H1 (cell line): ENCODE measurements at regions not wholly inside any gene's neighbourhood (a gene's known extent, or its start where the extent isn't known, plus 50 kb on each side); places are given as distances from the start of the nearest gene placed in this dataset.

Experiments used
- CTCF ChIA-PET: fragments of 300-600 bp; sonication (Branson Sonifier 250); formaldehyde crosslinking; loops from one replicate; lab custom pipeline; 2021; ENCODE audit not compliant: partially characterized antibody; lab: Charles Lee
- POLR2A ChIA-PET: fragments of 300-600 bp; sonication (Branson Sonifier 250); formaldehyde crosslinking; loops from one replicate; lab custom pipeline; 2021; ENCODE audit warnings: inconsistent platforms; ENCODE audit not compliant: partially characterized antibody; lab: Charles Lee
- DNase-seq, 2 experiments: peaks; one replicate each; pipeline versions ENCODE4 v3.0.0 to v3.0.0-alpha.2; 2010 to 2022; ENCODE audit warnings: low spot score in 2 of 2, low read depth in 1 of 2, mixed read lengths in 1 of 2
- FAIRE-seq: peaks from 2 replicates; lab custom pipeline; 2011; peaks lifted over from hg19 to GRCh38; lab: Jason Lieb, UNC
- H2AFZ ChIP-seq: 2 replicates; pipeline ENCODE4 v1.8.1; 2012; ENCODE audit warnings: low read length, inconsistent platforms
- H2AK5ac ChIP-seq: 2 replicates; pipeline ENCODE4 v1.6.1; 2013; ENCODE audit warnings: low read depth, low read length
- H2BK120ac ChIP-seq: replicated peaks from 2 replicates; pipeline ENCODE3; 2013; ENCODE audit warnings: low read depth, low read length, inconsistent platforms
- H2BK12ac ChIP-seq: 2 replicates; pipeline ENCODE4 v1.6.1; 2013; ENCODE audit warnings: low read depth, low read length
- H2BK15ac ChIP-seq: 2 replicates; pipeline ENCODE4 v1.6.1; 2013; ENCODE audit warnings: low read length
- H2BK20ac ChIP-seq: 2 replicates; pipeline ENCODE4 v1.6.1; 2013; ENCODE audit warnings: low read length
- H2BK5ac ChIP-seq: 2 replicates; pipeline ENCODE4 v1.6.1; 2013; ENCODE audit warnings: low read depth, low read length
- H3K14ac ChIP-seq: 2 replicates; pipeline ENCODE4 v1.6.1; 2013; ENCODE audit warnings: inconsistent platforms; ENCODE audit not compliant: insufficient read length
- H3K18ac ChIP-seq: 2 replicates; pipeline ENCODE4 v1.6.1; 2013; ENCODE audit warnings: low read length; ENCODE audit errors: extremely low read depth
- H3K23ac ChIP-seq: 2 replicates; pipeline ENCODE4 v1.6.1; 2013; ENCODE audit warnings: inconsistent platforms; ENCODE audit not compliant: insufficient read length
- H3K23me2 ChIP-seq: 2 replicates; pipeline ENCODE4 v1.6.1; 2013; ENCODE audit warnings: low read depth, low read length
- H3K27ac ChIP-seq: 2 replicates; pipeline ENCODE4 v1.6.1; 2011; ENCODE audit warnings: low read depth, low read length, inconsistent platforms
- H3K27me3 ChIP-seq, 4 experiments: replicated peaks in 1 of 4; 1 replicate in 1 of 4; 2 replicates in 3 of 4; pipeline versions ENCODE4 v1.6.1 to v1.8.1; 2011 to 2013; ENCODE audit warnings: low read length in 3 of 4, mild to moderate bottlenecking in 3 of 4, inconsistent platforms in 2 of 4, mixed read lengths in 2 of 4, moderate library complexity in 1 of 4; ENCODE audit not compliant: control insufficient read depth in 3 of 4, insufficient read depth in 3 of 4; ENCODE audit errors: extremely low read depth in 1 of 4
- H3K36me3 ChIP-seq, 4 experiments: 2 replicates each; pipeline versions ENCODE4 v1.6.1 to v1.8.1; 2011 to 2013; ENCODE audit warnings: mild to moderate bottlenecking in 4 of 4, low read length in 3 of 4, moderate library complexity in 2 of 4, control low read depth in 1 of 4, inconsistent platforms in 1 of 4; ENCODE audit not compliant: insufficient read depth in 4 of 4, control insufficient read depth in 2 of 4
- H3K4ac ChIP-seq: replicated peaks from 2 replicates; pipeline ENCODE3; 2013; ENCODE audit warnings: low read length, low read depth, mixed read lengths, inconsistent platforms; ENCODE audit not compliant: insufficient read length
- H3K4me1 ChIP-seq, 4 experiments: replicated peaks in 1 of 4; 1 replicate in 1 of 4; 2 replicates in 3 of 4; pipeline versions ENCODE4 v1.6.1 to v1.8.1; 2011 to 2013; ENCODE audit warnings: low read length in 3 of 4, inconsistent platforms in 2 of 4, mixed read lengths in 1 of 4; ENCODE audit not compliant: insufficient read depth in 4 of 4, control insufficient read depth in 3 of 4
- H3K4me2 ChIP-seq, 2 experiments: 2 replicates each; pipeline versions ENCODE4 v1.6.1 to v1.8.1; 2011 to 2013; ENCODE audit warnings: low read depth in 2 of 2, low read length in 2 of 2, control low read depth in 1 of 2, inconsistent platforms in 1 of 2, mild to moderate bottlenecking in 1 of 2; ENCODE audit not compliant: insufficient read depth in 1 of 2
- H3K4me3 ChIP-seq, 4 experiments: fragments of 200-600, 300-600 bp in 1 of 4; sonication (generic), shearing (Covaris generic), sonication (Bioruptor Twin) in 1 of 4; 2 replicates each; pipeline versions ENCODE4 v1.5.1 to v1.8.1; 2011 to 2016; ENCODE audit warnings: low read length in 4 of 4, low read depth in 3 of 4, control low read depth in 2 of 4, inconsistent platforms in 2 of 4, mild to moderate bottlenecking in 2 of 4, mixed read lengths in 1 of 4, moderate library complexity in 1 of 4; ENCODE audit not compliant: insufficient read depth in 2 of 4; ENCODE audit errors: extremely low read depth in 1 of 4
- H3K56ac ChIP-seq: replicated peaks from 2 replicates; pipeline ENCODE3; 2013; ENCODE audit warnings: low read depth, mild to moderate bottlenecking, mixed read lengths, low read length, inconsistent platforms; ENCODE audit not compliant: insufficient read length
- H3K79me1 ChIP-seq: 2 replicates; pipeline ENCODE4 v1.6.1; 2013; ENCODE audit warnings: low read depth, low read length, control low read depth
- H3K79me2 ChIP-seq, 2 experiments: 2 replicates each; pipeline versions ENCODE4 v1.6.1 to v1.8.1; 2012 to 2013; ENCODE audit warnings: low read length in 2 of 2, mild to moderate bottlenecking in 2 of 2, inconsistent platforms in 1 of 2; ENCODE audit not compliant: insufficient read depth in 2 of 2, control insufficient read depth in 1 of 2
- H3K9ac ChIP-seq, 4 experiments: replicated peaks in 1 of 4; 1 replicate in 1 of 4; 2 replicates in 3 of 4; pipeline versions ENCODE4 v1.6.1 to v1.8.1; 2011 to 2013; ENCODE audit warnings: low read depth in 3 of 4, low read length in 3 of 4, control low read depth in 2 of 4, mild to moderate bottlenecking in 2 of 4, moderate library complexity in 2 of 4, inconsistent platforms in 1 of 4; ENCODE audit errors: extremely low read depth in 1 of 4
- H3K9me3 ChIP-seq, 2 experiments: 2 replicates each; pipeline versions ENCODE4 v1.6.1 to v1.8.1; 2012 to 2013; ENCODE audit warnings: mild to moderate bottlenecking in 2 of 2, moderate library complexity in 2 of 2, control low read depth in 1 of 2, inconsistent platforms in 1 of 2, low read depth in 1 of 2, low read length in 1 of 2, mixed read lengths in 1 of 2; ENCODE audit not compliant: insufficient read depth in 2 of 2
- H4K20me1 ChIP-seq, 2 experiments: replicated peaks in 1 of 2; 2 replicates each; pipeline versions ENCODE3 to v1.8.1; 2011 to 2013; ENCODE audit warnings: inconsistent platforms in 2 of 2, low read length in 2 of 2, mild to moderate bottlenecking in 1 of 2; ENCODE audit not compliant: insufficient read depth in 2 of 2, control insufficient read depth in 1 of 2
- H4K5ac ChIP-seq: 2 replicates; pipeline ENCODE4 v1.6.1; 2013; ENCODE audit warnings: low read length, low read depth, mixed read lengths, inconsistent platforms; ENCODE audit not compliant: insufficient read length
- H4K8ac ChIP-seq: 2 replicates; pipeline ENCODE4 v1.8.0; 2013; ENCODE audit warnings: mild to moderate bottlenecking, moderate library complexity, low read length, inconsistent platforms; ENCODE audit not compliant: insufficient read depth; ENCODE audit errors: extremely low read depth
- H4K91ac ChIP-seq: replicated peaks from 2 replicates; pipeline ENCODE3; 2013; ENCODE audit warnings: low read length, mixed read lengths, inconsistent platforms; ENCODE audit not compliant: insufficient read length
- CBX5 ChIP-seq: fragments of 300-800, 300-1000 bp; sonication (generic); IDR thresholded peaks from 2 replicates; pipeline ENCODE4 v1.7.1; 2016; ENCODE audit warnings: antibody characterized with exemption, low read length, low read depth
- POLR2A ChIP-seq, 2 experiments: IDR thresholded peaks; 1 replicate in 1 of 2; 2 replicates in 1 of 2; pipeline ENCODE4 v1.6.1; 2011; ENCODE audit warnings: low read depth in 2 of 2, low read length in 2 of 2, mild to moderate bottlenecking in 2 of 2; ENCODE audit errors: control extremely low read depth in 1 of 2
- RAD21 ChIP-seq, 2 experiments: IDR thresholded peaks in 1 of 2; conservative IDR thresholded peaks in 1 of 2; 2 replicates each; pipeline ENCODE4 v1.6.1; 2011; ENCODE audit warnings: low read depth in 2 of 2, low read length in 2 of 2, improper control_type of control experiment in 1 of 2, inconsistent platforms in 1 of 2, mild to moderate bottlenecking in 1 of 2, moderate library complexity in 1 of 2
- ZNF274 ChIP-seq: IDR thresholded peaks from 2 replicates; pipeline ENCODE4 v1.7.0; 2012; ENCODE audit warnings: low read length, borderline replicate concordance; ENCODE audit errors: extremely low read depth
- WGBS, 2 experiments: shearing (Covaris generic) in 1 of 2; methylation state at CpG; one replicate each; pipeline versions ENCODE4 v1.1.6 to v1.1.7; 2013 to 2015; ENCODE audit warnings: low lambda C conversion rate in 2 of 2, mixed read lengths in 2 of 2, inconsistent platforms in 1 of 2, low coverage in 1 of 2, missing lambda C conversion rate in 1 of 2; ENCODE audit not compliant: insufficient replicate concordance in 2 of 2, insufficient coverage in 1 of 2, insufficient read length in 1 of 2; ENCODE audit errors: extremely low coverage in 1 of 2, missing lambda C conversion rate in 1 of 2; 5-methylcytosine and 5-hydroxymethylcytosine counted together

DNA sequence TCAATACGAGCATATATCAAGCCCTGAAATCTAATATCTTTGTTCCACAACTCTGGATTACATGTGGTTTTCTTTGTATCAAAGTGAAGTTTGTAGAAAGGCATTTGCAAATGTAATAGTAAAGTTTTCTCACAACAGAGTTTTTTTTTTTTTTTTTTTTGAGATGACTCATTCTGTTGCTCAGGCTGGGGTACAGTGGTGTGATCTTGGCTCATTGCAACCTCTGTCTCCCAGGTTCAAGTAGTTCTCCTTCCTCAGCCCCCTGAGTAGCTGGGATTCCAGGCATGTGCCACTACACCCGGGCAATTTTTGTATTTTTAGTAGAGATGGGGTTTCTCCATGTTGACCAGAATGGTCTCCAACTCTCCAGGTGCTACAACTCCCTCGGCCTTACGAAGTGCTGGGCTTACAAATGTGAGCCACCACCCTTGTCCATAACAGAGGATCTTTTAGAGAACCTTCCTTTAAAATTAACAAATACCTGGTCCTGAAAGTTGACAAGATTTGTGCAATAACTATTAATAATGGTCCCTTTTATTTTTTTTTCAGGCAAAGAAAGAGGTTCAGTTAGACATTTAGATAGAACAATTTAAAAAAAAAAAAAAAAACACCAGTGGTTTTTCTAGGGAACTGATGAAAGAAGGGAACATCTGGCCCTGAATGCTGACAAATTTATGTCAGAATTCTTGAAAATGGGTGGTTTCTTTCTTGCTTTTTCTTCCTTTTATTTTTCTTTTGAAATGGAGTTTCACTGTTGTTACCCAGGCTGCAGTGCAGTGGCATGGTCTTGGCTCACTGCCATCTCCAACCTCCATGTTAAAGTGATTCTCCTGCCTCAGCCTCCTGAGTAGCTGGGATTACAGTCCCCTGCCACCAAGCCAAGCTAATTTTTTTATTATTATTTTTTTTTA is 278.5 kb downstream of the RPS4Y2 start:
- no peaks in the 10 kb centered on the region for H3K79me2 ChIP-seq
- no peak overlapping the region for H3K18ac ChIP-seq
- FAIRE-seq = no peak
- H3K14ac ChIP-seq = no peak overlapping the region
- no peak overlapping the region for H3K23ac ChIP-seq
- no peak overlapping the region for H3K4me3 ChIP-seq
- H3K4me1 ChIP-seq = no peaks in the 10 kb centered on the region
- no peak overlapping the region for H3K9ac ChIP-seq
- H3K79me1 ChIP-seq = no peaks in the 10 kb centered on the region
- no peak overlapping the region for H2BK20ac ChIP-seq
- H2BK15ac ChIP-seq = no peak overlapping the region
- no peak overlapping the region for H4K5ac ChIP-seq
- H3K36me3 ChIP-seq = no peaks in the 10 kb centered on the region
- CTCF ChIA-PET = no interaction called here
- no peaks in the 10 kb centered on the region for H3K27me3 ChIP-seq
- H3K9me3 ChIP-seq = peaks cover 0 to 11% of the 10 kb centered on the region in 2 experiments; a peak in 3 of 4 replicates
- no peak overlapping the region for H3K4ac ChIP-seq
- H3K23me2 ChIP-seq = no peaks in the 10 kb centered on the region
- H3K27ac ChIP-seq = no peak overlapping the region
- no peak overlapping the region for H3K56ac ChIP-seq
- H2AK5ac ChIP-seq = no peak overlapping the region
- no peaks in the 10 kb centered on the region for H4K20me1 ChIP-seq
- H4K91ac ChIP-seq = no peak overlapping the region
- H2BK12ac ChIP-seq = no peak overlapping the region
- POLR2A ChIA-PET = no interaction called here
- no peak overlapping the region for H2BK5ac ChIP-seq
- H3K4me2 ChIP-seq = no peak overlapping the region
- H2BK120ac ChIP-seq = no peak overlapping the region
- no peak overlapping the region for H2AFZ ChIP-seq
- no peak overlapping the region for H4K8ac ChIP-seq
- no peak for DNase-seq
- WGBS, 2 experiments = 63% methylated on average over 3 of the region's 4 CpGs; no CpG with 5 or more reads in 1 of the 2 experiments
- TF ChIP-seq POLR2A (IDR thresholded peaks at IDR 0.05; ENCODE audit: control extremely low read depth in 1 of 2, low read depth in 2 of 2, low read length in 2 of 2) (no peak), CBX5 (no peak), RAD21 (IDR thresholded peaks at IDR 0.05 in 1 of 2, conservative IDR thresholded peaks at IDR 0.05 in 1 of 2; ENCODE audit: low read depth in 2 of 2, low read length in 2 of 2) (no peak), ZNF274 (no peak)
